Astrocyte (in vitro differentiated cells and primary cell): ENCODE measurements at regions not wholly inside any gene's neighbourhood (a gene's known extent, or its start where the extent isn't known, plus 50 kb on each side); places are given as distances from the start of the nearest gene placed in this dataset.

ENCODE experiments used
- CTCF ChIP-seq: IDR thresholded peaks from 2 replicates; pipeline ENCODE4 v1.5.1; 2011; ENCODE audit warnings: low read depth, mild to moderate bottlenecking, inconsistent platforms, low read length, moderate library complexity; ENCODE audit not compliant: insufficient read depth
- EZH2 ChIP-seq: IDR thresholded peaks from 2 replicates; pipeline ENCODE4 v1.6.1; 2012; ENCODE audit warnings: mild to moderate bottlenecking, low read length, inconsistent platforms; ENCODE audit not compliant: insufficient read depth

- TF ChIP-seq CTCF (no peak), EZH2 (no peak)
These were observed 345.2 kb downstream of the VPS13C start for GRCh38 chr15:61715082-61715481.
